ENCODE measurements at regions not wholly inside any gene's neighbourhood (a gene's known extent, or its start where the extent isn't known, plus 50 kb on each side); places are given as distances from the start of the nearest gene placed in this dataset.

- CTCF ChIA-PET = interaction anchor here (0.5 to 1.5 kb wide), 6 partner anchors 98 to 1824 kb away, joined by 3 to 5 read pairs (median 4); partner anchors contain the start of gene SOX4
- Histone ChIP-seq H3K27ac (ENCODE audit: insufficient read depth, low read depth, low read length) (no peak overlapping the region), H3K4me2 (ENCODE audit: insufficient read depth, low read length) (peak overlapping the region; percentile 10), H3K9me1 (replicated peaks; ENCODE audit: control insufficient read depth, extremely low read depth, insufficient read depth, low read length) (no peaks in the 10 kb centered on the region), H3K4me3 (replicated peaks in 1 of 3; ENCODE audit: insufficient read depth in 1 of 3, low read depth in 1 of 3, low read length in 3 of 3) (no peak overlapping the region), H3K9ac (replicated peaks; ENCODE audit: extremely low read depth, insufficient read depth, low read length) (no peak overlapping the region), H3K9me3 (replicated peaks; ENCODE audit: control insufficient read depth, insufficient read depth, low read length) (no peaks in the 10 kb centered on the region), H3K36me3 (ENCODE audit: control insufficient read depth in 2 of 2, extremely low read depth in 1 of 2, insufficient read depth in 2 of 2, low read length in 2 of 2) (no peaks in the 10 kb centered on the region), H3K4me1 (ENCODE audit: control insufficient read depth, extremely low read depth, insufficient read depth, low read length) (peaks cover 6% of the 10 kb centered on the region), H4K20me1 (replicated peaks; ENCODE audit: control insufficient read depth, extremely low read depth, insufficient read depth, low read length) (no peaks in the 10 kb centered on the region), H3K27me3 (ENCODE audit: control insufficient read depth in 2 of 2, insufficient read depth in 2 of 2, low read length in 2 of 2) (no peaks in the 10 kb centered on the region), H3K79me2 (ENCODE audit: control insufficient read depth, insufficient read depth, low read length) (no peaks in the 10 kb centered on the region), H2AFZ (ENCODE audit: low read depth, low read length) (no peak overlapping the region)
- BruUV-seq (replicated peaks) = no TSS peak
- intact Hi-C loops (cut with micrococcal nuclease) = loop anchor here (1.0 kb wide), 1 partner anchor 585 kb away; no protein-coding TSS in a partner anchor
- dilution Hi-C loops (cut with MboI; ENCODE audit: extremely low pct_ligation_motif_present, low sequenced_read_pairs) = no loop called here
- TF ChIP-seq FOS (IDR thresholded peaks at IDR 0.05; ENCODE audit: borderline replicate concordance, insufficient read depth, low read length) (no peak), POLR2AphosphoS5 (IDR thresholded peaks at IDR 0.05; ENCODE audit: insufficient read depth, low read depth, low read length) (no peak), CTCF (IDR thresholded peaks at IDR 0.05; ENCODE audit: extremely low read depth in 1 of 2, insufficient read depth in 1 of 2, low read depth in 1 of 2, low read length in 2 of 2) (no peak), MAX (IDR thresholded peaks at IDR 0.05; ENCODE audit: insufficient read depth, insufficient read length) (no peak), POLR2A (IDR thresholded peaks at IDR 0.05; ENCODE audit: low read depth, low read length) (no peak), MYC (IDR thresholded peaks at IDR 0.05; ENCODE audit: low read depth, low read length) (no peak), GATA2 (IDR thresholded peaks at IDR 0.05; ENCODE audit: insufficient read depth, insufficient read length, low read depth, low read length) (no peak), EZH2 (IDR thresholded peaks at IDR 0.05; ENCODE audit: borderline replicate concordance, low read depth, low read length, severe bottlenecking) (no peak), JUN (IDR thresholded peaks at IDR 0.05; ENCODE audit: borderline replicate concordance, insufficient read depth, insufficient read length, low read depth) (no peak)
- FAIRE-seq = no peak
- POLR2A ChIA-PET = interaction anchor here (0.6 to 1.3 kb wide), 2 partner anchors 141 to 1820 kb away, joined by 3 to 4 read pairs; partner anchors contain the start of gene SOX4
- DNase-seq (ENCODE audit: low read depth, low spot score) = no peak
Observed at GRCh38 chr6:23413327-23414050, 712.5 kb upstream of the NRSN1 start.
